Activated CD4-positive, alpha-beta T cell treated with anti-CD3 and anti-CD28 coated beads, Interleukin-2, amount 50 U/mL, for 1 hour (primary cell): ENCODE measurements at regions not wholly inside any gene's neighbourhood (a gene's known extent, or its start where the extent isn't known, plus 50 kb on each side); places are given as distances from the start of the nearest gene placed in this dataset.
"Not testable (repeated sequence)": the region's sequence is repeated elsewhere in the genome, so short reads cannot be mapped to it uniquely, and the experiment has no call there.

Experiments
- DNase-seq: peaks from one replicate; pipeline ENCODE4 v3.0.0-alpha.2; 2020

- DNase-seq: no peak
Measured at GRCh38 chr3:163605915-163606314, 1472.4 kb downstream of the SI start.

GRCh38 chr3:163601426-163601825, 1476.9 kb downstream of the SI start:
- DNase-seq: no peak

GRCh38 chr3:163587342-163587741, 1491.0 kb downstream of the SI start:
- no peak for DNase-seq

GRCh38 chr3:163582967-163583366, 1495.3 kb downstream of the SI start:
- DNase-seq: no peak

GRCh38 chr3:163577271-163577670, 1501.0 kb downstream of the SI start:
- DNase-seq: no peak

- DNase-seq: no peak
Measured at GRCh38 chr3:163576314-163576713, 1502.0 kb downstream of the SI start.

GRCh38 chr3:163573324-163573723, 1505.0 kb downstream of the SI start:
- DNase-seq: no peak

- DNase-seq: no peak
Measured at GRCh38 chr3:163572856-163573255, 1505.4 kb downstream of the SI start.

- no peak for DNase-seq
Measured at GRCh38 chr3:163563485-163563884, 1514.8 kb downstream of the SI start.

- DNase-seq: no peak
Measured at GRCh38 chr3:163562625-163563024, 1515.7 kb downstream of the SI start.

GRCh38 chr3:163561151-163561550, 1517.1 kb downstream of the SI start:
- no peak for DNase-seq

- no peak for DNase-seq
Measured at GRCh38 chr3:163560459-163560858, 1517.8 kb downstream of the SI start.

GRCh38 chr3:163556813-163557523, 1521.3 kb downstream of the SI start:
- no peak for DNase-seq

GRCh38 chr3:163555918-163556317, 1522.4 kb downstream of the SI start:
- no peak for DNase-seq

GRCh38 chr3:163552659-163552966, 1525.7 kb downstream of the SI start:
- no peak for DNase-seq

GRCh38 chr3:163551915-163552658, 1526.2 kb downstream of the SI start:
- not testable (repeated sequence) for DNase-seq

GRCh38 chr3:163548015-163548414, 1530.3 kb downstream of the SI start:
- DNase-seq: no peak

- no peak for DNase-seq
Measured at GRCh38 chr3:163547014-163547685, 1531.1 kb downstream of the SI start.

GRCh38 chr3:163543662-163544061, 1534.6 kb downstream of the SI start:
- DNase-seq: no peak

- no peak for DNase-seq
Measured at GRCh38 chr3:163541629-163542028, 1536.7 kb downstream of the SI start.

- no peak for DNase-seq
Measured at GRCh38 chr3:163538387-163538786, 1539.9 kb downstream of the SI start.

- DNase-seq: no peak
Measured at GRCh38 chr3:163533381-163533780, 1544.9 kb downstream of the SI start.

- DNase-seq: no peak
Measured at GRCh38 chr3:163523375-163523774, 1554.9 kb downstream of the SI start.

GRCh38 chr3:163521261-163521660, 1557.0 kb downstream of the SI start:
- no peak for DNase-seq
